8988T (cell line): ENCODE measurements at regions not wholly inside any gene's neighbourhood (a gene's known extent, or its start where the extent isn't known, plus 50 kb on each side); places are given as distances from the start of the nearest gene placed in this dataset.

ENCODE experiments used
- DNase-seq: peaks from one replicate; pipeline ENCODE4 v3.0.0; 2011

GRCh38 chr4:38189445-38189844 lies 229.2 kb downstream of the PTTG2 start:
- no peak for DNase-seq

GRCh38 chr4:38190717-38191178 lies 230.6 kb downstream of the PTTG2 start:
- no peak for DNase-seq

- DNase-seq = no peak
Observed at GRCh38 chr4:38192516-38192915, 232.3 kb downstream of the PTTG2 start.

- DNase-seq = no peak
Observed at GRCh38 chr4:38193236-38193863, 233.2 kb downstream of the PTTG2 start.

GRCh38 chr4:38194047-38194602 lies 233.9 kb downstream of the PTTG2 start:
- no peak for DNase-seq

GRCh38 chr4:38195486-38195885 lies 235.3 kb downstream of the PTTG2 start:
- DNase-seq = no peak

GRCh38 chr4:38195911-38196310 lies 235.7 kb downstream of the PTTG2 start:
- DNase-seq = no peak

GRCh38 chr4:38202242-38202641 lies 242.0 kb downstream of the PTTG2 start:
- no peak for DNase-seq

- DNase-seq = no peak
Observed at GRCh38 chr4:38203609-38204008, 243.4 kb downstream of the PTTG2 start.

- no peak for DNase-seq
Observed at GRCh38 chr4:38204339-38205035, 244.3 kb downstream of the PTTG2 start.

GRCh38 chr4:38205261-38205660 lies 245.1 kb downstream of the PTTG2 start:
- DNase-seq = no peak

- DNase-seq = no peak
Observed at GRCh38 chr4:38207110-38207457, 246.9 kb downstream of the PTTG2 start.

GRCh38 chr4:38209654-38210053 lies 249.5 kb downstream of the PTTG2 start:
- no peak for DNase-seq

GRCh38 chr4:38210396-38211114 lies 250.4 kb downstream of the PTTG2 start:
- DNase-seq = no peak

GRCh38 chr4:38211885-38212284 lies 251.7 kb downstream of the PTTG2 start:
- DNase-seq = no peak

- DNase-seq = no peak
Observed at GRCh38 chr4:38213083-38213805, 253.0 kb downstream of the PTTG2 start.

GRCh38 chr4:38222892-38223291 lies 262.7 kb downstream of the PTTG2 start:
- no peak for DNase-seq

- no peak for DNase-seq
Observed at GRCh38 chr4:38223306-38223705, 263.1 kb downstream of the PTTG2 start.

- no peak for DNase-seq
Observed at GRCh38 chr4:38223782-38224236, 263.6 kb downstream of the PTTG2 start.

- no peak for DNase-seq
Observed at GRCh38 chr4:38224850-38225249, 264.7 kb downstream of the PTTG2 start.

- no peak for DNase-seq
Observed at GRCh38 chr4:38226170-38226569, 266.0 kb downstream of the PTTG2 start.

GRCh38 chr4:38230121-38230801 lies 270.1 kb downstream of the PTTG2 start:
- no peak for DNase-seq
